Trophoblast cell (in vitro differentiated cells and primary cell): ENCODE measurements at regions not wholly inside any gene's neighbourhood (a gene's known extent, or its start where the extent isn't known, plus 50 kb on each side); places are given as distances from the start of the nearest gene placed in this dataset.

Experiments
- DNase-seq, 2 donors: peaks; one replicate each; pipeline ENCODE4 v3.0.0-alpha.2; 2016
- H2AFZ ChIP-seq: 2 replicates; pipeline ENCODE4 v1.6.1; 2013; ENCODE audit warnings: low read length, moderate library complexity, mild to moderate bottlenecking; ENCODE audit not compliant: insufficient read depth, poor library complexity
- H2AK5ac ChIP-seq: 2 replicates; pipeline ENCODE4 v1.6.1; 2013; ENCODE audit warnings: mild to moderate bottlenecking, low read length
- H2BK120ac ChIP-seq: 2 replicates; pipeline ENCODE4 v1.6.1; 2013; ENCODE audit warnings: low read length, mild to moderate bottlenecking, moderate library complexity; ENCODE audit not compliant: insufficient read depth, poor library complexity
- H2BK12ac ChIP-seq: 2 replicates; pipeline ENCODE4 v1.6.1; 2013; ENCODE audit warnings: mild to moderate bottlenecking, low read length, moderate library complexity
- H2BK5ac ChIP-seq: 2 replicates; pipeline ENCODE4 v1.6.1; 2013; ENCODE audit warnings: low read length, low read depth, moderate library complexity, mild to moderate bottlenecking; ENCODE audit not compliant: poor library complexity
- H3K14ac ChIP-seq: 2 replicates; pipeline ENCODE4 v1.6.1; 2013; ENCODE audit warnings: mild to moderate bottlenecking, low read length
- H3K18ac ChIP-seq: 2 replicates; pipeline ENCODE4 v1.6.1; 2013; ENCODE audit warnings: mild to moderate bottlenecking, low read length
- H3K23ac ChIP-seq: 2 replicates; pipeline ENCODE4 v1.6.1; 2013; ENCODE audit warnings: low read length
- H3K27ac ChIP-seq: 2 replicates; pipeline ENCODE4 v1.5.1; 2013; ENCODE audit warnings: low read depth, mild to moderate bottlenecking, inconsistent platforms, low read length, moderate library complexity
- H3K27me3 ChIP-seq: 2 replicates; pipeline ENCODE4 v1.6.1; 2013; ENCODE audit warnings: inconsistent platforms, mild to moderate bottlenecking, low read length, moderate library complexity; ENCODE audit not compliant: insufficient read depth
- H3K36me3 ChIP-seq, 2 experiments: 1 replicate in 1 of 2; 2 replicates in 1 of 2; pipeline ENCODE4 v1.6.1; 2013; ENCODE audit warnings: low read length in 2 of 2, mild to moderate bottlenecking in 2 of 2, moderate library complexity in 1 of 2; ENCODE audit not compliant: insufficient read depth in 2 of 2, control insufficient read depth in 1 of 2
- H3K4ac ChIP-seq: 2 replicates; pipeline ENCODE4 v1.6.1; 2013; ENCODE audit warnings: low read depth, mild to moderate bottlenecking, low read length, moderate library complexity
- H3K4me1 ChIP-seq, 2 experiments: 1 replicate in 1 of 2; 2 replicates in 1 of 2; pipeline ENCODE4 v1.6.1; 2013; ENCODE audit warnings: low read length in 2 of 2, mild to moderate bottlenecking in 2 of 2, moderate library complexity in 1 of 2; ENCODE audit not compliant: insufficient read depth in 2 of 2, control insufficient read depth in 1 of 2
- H3K4me2 ChIP-seq: 2 replicates; pipeline ENCODE4 v1.6.1; 2013; ENCODE audit warnings: inconsistent platforms, mild to moderate bottlenecking, low read length, moderate library complexity
- H3K4me3 ChIP-seq: 2 replicates; pipeline ENCODE4 v1.5.1; 2013; ENCODE audit warnings: mild to moderate bottlenecking, low read depth, low read length, inconsistent platforms
- H3K79me1 ChIP-seq: one replicate; pipeline ENCODE4 v1.6.1; 2013; ENCODE audit warnings: low read length
- H3K79me2 ChIP-seq: 2 replicates; pipeline ENCODE4 v1.6.1; 2013; ENCODE audit warnings: low read length, mild to moderate bottlenecking; ENCODE audit not compliant: control insufficient read depth, insufficient read depth, poor library complexity
- H3K9ac ChIP-seq: 2 replicates; pipeline ENCODE4 v1.6.1; 2013; ENCODE audit warnings: mild to moderate bottlenecking, low read length
- H3K9me3 ChIP-seq: 2 replicates; pipeline ENCODE4 v1.6.1; 2013; ENCODE audit warnings: low read depth, mild to moderate bottlenecking, control low read depth, inconsistent platforms, low read length; ENCODE audit not compliant: insufficient read depth
- H4K12ac ChIP-seq: 2 replicates; pipeline ENCODE4 v1.6.1; 2013; ENCODE audit warnings: low read depth, mild to moderate bottlenecking, low read length, moderate library complexity
- H4K8ac ChIP-seq: 2 replicates; pipeline ENCODE4 v1.6.1; 2013; ENCODE audit warnings: low read depth, mild to moderate bottlenecking, low read length, moderate library complexity
- H4K91ac ChIP-seq: one replicate; pipeline ENCODE4 v1.6.1; 2013; ENCODE audit warnings: low read depth, mild to moderate bottlenecking, low read length, moderate library complexity
- WGBS: extraction: QIAGEN DNeasy Blood & Tissue Kit; methylation state at CpG from one replicate; pipeline ENCODE4 v1.1.7; 2013; ENCODE audit warnings: missing lambda C conversion rate; ENCODE audit not compliant: insufficient read length, insufficient coverage; ENCODE audit errors: extremely low coverage; 5-methylcytosine and 5-hydroxymethylcytosine counted together

DNA sequence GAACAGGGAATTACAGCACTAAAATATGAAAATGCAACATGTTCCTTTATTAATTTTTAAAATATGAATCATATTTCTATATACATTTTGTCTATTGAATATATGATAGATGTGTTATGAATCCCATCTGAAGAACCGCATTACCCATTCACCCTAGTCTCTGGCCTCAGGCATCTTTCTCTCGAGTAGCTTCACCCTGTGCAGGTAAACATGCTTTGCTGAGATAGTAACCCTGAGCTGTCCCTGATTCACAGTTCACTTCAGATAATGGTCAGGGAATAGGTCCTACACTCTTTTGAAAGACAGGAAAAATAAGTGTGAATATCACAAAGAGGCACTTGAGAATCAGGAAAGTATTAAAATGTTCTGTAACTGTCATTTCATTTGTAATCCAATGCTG lies 766.8 kb downstream of the IRX1 start:
- Histone ChIP-seq H3K4me2 (no peak overlapping the region), H2AK5ac (no peak overlapping the region), H3K4me3 (no peak overlapping the region), H3K79me1 (no peaks in the 10 kb centered on the region), H2BK5ac (no peak overlapping the region), H3K4me1 (no peaks in the 10 kb centered on the region), H4K91ac (no peak overlapping the region), H2BK12ac (no peak overlapping the region), H3K27ac (no peak overlapping the region), H3K14ac (no peak overlapping the region), H4K8ac (no peak overlapping the region), H3K23ac (no peak overlapping the region), H3K18ac (no peak overlapping the region), H3K9ac (no peak overlapping the region), H3K4ac (no peak overlapping the region), H2AFZ (no peak overlapping the region), H2BK120ac (no peak overlapping the region), H3K36me3 (no peaks in the 10 kb centered on the region), H3K9me3 (peaks cover 2% of the 10 kb centered on the region), H3K27me3 (no peaks in the 10 kb centered on the region), H3K79me2 (no peaks in the 10 kb centered on the region), H4K12ac (no peak overlapping the region)
- no CpG with 5 or more reads among the region's 2 CpGs for WGBS
- no peak for DNase-seq

DNA sequence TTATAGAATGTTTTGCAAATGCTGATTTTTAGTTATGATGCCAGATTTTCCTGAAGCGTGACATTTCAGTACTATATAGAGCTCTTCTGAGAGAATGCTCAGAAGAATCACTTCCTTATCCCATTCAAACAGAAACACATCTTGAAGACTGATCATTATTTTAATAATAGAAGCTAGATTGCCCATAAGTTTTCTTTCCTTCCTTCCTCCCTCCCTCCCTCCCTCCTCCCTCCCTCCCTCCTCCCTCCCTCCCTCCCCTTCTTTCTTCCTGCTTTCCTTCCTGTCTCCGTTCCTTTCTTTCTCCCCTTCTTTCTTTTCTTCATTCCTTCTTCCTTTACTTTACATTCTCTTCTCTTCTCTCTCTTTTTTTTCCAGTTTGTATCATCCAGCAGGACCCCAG lies 767.4 kb downstream of the IRX1 start:
- peaks cover under 1% of the 10 kb centered on the region for H3K9me3 ChIP-seq
- H3K79me1 ChIP-seq = no peaks in the 10 kb centered on the region
- no peaks in the 10 kb centered on the region for H3K36me3 ChIP-seq
- H3K4me2 ChIP-seq = no peak overlapping the region
- H3K9ac ChIP-seq = no peak overlapping the region
- no peak overlapping the region for H2AFZ ChIP-seq
- no CpG with 5 or more reads among the region's 2 CpGs for WGBS
- no peak overlapping the region for H4K12ac ChIP-seq
- no peaks in the 10 kb centered on the region for H3K4me1 ChIP-seq
- H4K8ac ChIP-seq = no peak overlapping the region
- H3K27me3 ChIP-seq = no peaks in the 10 kb centered on the region
- H2AK5ac ChIP-seq = no peak overlapping the region
- no peak overlapping the region for H3K14ac ChIP-seq
- no peak overlapping the region for H4K91ac ChIP-seq
- H2BK120ac ChIP-seq = no peak overlapping the region
- H3K18ac ChIP-seq = no peak overlapping the region
- no peak overlapping the region for H3K4ac ChIP-seq
- no peak overlapping the region for H3K23ac ChIP-seq
- no peak for DNase-seq
- H3K27ac ChIP-seq = no peak overlapping the region
- no peak overlapping the region for H3K4me3 ChIP-seq
- no peak overlapping the region for H2BK5ac ChIP-seq
- H2BK12ac ChIP-seq = no peak overlapping the region
- H3K79me2 ChIP-seq = no peaks in the 10 kb centered on the region

DNA sequence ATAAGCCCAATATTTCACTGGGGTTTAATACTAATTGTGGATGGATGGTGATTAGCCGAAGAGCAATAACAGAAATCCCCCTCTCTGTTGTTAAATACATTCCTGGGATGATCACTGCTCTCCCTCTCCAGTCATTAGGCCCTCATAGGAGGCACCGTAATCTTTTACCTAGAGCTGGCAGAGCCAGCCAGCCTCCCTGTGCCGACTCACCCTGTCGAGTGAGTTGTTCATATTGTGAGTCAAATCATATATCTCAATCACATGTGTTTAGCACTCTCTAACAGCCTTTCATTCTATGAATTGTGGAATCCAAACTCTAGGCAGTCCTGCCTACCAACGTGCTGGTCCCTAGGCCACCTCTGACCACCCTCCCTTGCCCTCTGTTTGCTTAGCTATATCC lies 771.0 kb downstream of the IRX1 start:
- Histone ChIP-seq H2BK120ac (no peak overlapping the region), H3K27me3 (no peaks in the 10 kb centered on the region), H4K8ac (no peak overlapping the region), H3K4me3 (no peak overlapping the region), H2BK12ac (no peak overlapping the region), H3K18ac (no peak overlapping the region), H3K9ac (no peak overlapping the region), H2AK5ac (no peak overlapping the region), H3K14ac (no peak overlapping the region), H3K27ac (no peak overlapping the region), H3K79me1 (no peaks in the 10 kb centered on the region), H3K9me3 (no peaks in the 10 kb centered on the region), H2BK5ac (no peak overlapping the region), H3K4me2 (no peak overlapping the region), H3K4me1 (no peaks in the 10 kb centered on the region), H3K79me2 (no peaks in the 10 kb centered on the region), H3K36me3 (no peaks in the 10 kb centered on the region), H4K91ac (no peak overlapping the region), H4K12ac (no peak overlapping the region), H2AFZ (no peak overlapping the region), H3K23ac (no peak overlapping the region), H3K4ac (no peak overlapping the region)
- WGBS = no CpG with 5 or more reads among the region's 5 CpGs
- no peak for DNase-seq

DNA sequence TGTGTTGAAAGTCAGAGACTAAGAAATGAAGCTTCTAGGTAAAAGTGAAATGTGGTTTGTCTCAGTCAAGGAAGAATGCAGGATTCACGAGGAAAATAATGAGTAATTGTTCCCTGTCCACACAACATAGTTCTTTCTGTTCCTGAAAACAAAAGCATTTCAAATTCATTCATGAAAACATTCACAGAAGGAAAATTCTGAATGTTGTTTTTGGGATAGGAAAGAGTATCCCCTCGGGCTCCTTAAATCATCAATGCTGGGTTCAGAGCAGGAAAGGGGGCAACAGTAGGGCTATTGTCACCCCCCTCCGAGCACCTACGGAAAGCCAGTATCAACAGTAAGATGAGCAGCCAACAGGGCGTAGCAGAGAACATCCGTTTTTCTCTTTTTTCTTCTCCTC lies 769.9 kb upstream of the ADAMTS16 start:
- H3K4me1 ChIP-seq = no peaks in the 10 kb centered on the region
- H4K12ac ChIP-seq = no peak overlapping the region
- no peak overlapping the region for H3K14ac ChIP-seq
- H3K4ac ChIP-seq = no peak overlapping the region
- H3K27me3 ChIP-seq = no peaks in the 10 kb centered on the region
- no peak overlapping the region for H3K4me2 ChIP-seq
- no peaks in the 10 kb centered on the region for H3K9me3 ChIP-seq
- H2BK120ac ChIP-seq = no peak overlapping the region
- H3K27ac ChIP-seq = no peak overlapping the region
- H4K91ac ChIP-seq = no peak overlapping the region
- no peak overlapping the region for H3K9ac ChIP-seq
- no peak overlapping the region for H3K18ac ChIP-seq
- H2AK5ac ChIP-seq = no peak overlapping the region
- no peaks in the 10 kb centered on the region for H3K79me1 ChIP-seq
- no peak overlapping the region for H2BK12ac ChIP-seq
- H2AFZ ChIP-seq = no peak overlapping the region
- no peak overlapping the region for H3K23ac ChIP-seq
- no CpG with 5 or more reads among the region's 6 CpGs for WGBS
- H3K79me2 ChIP-seq = no peaks in the 10 kb centered on the region
- no peak for DNase-seq
- no peak overlapping the region for H2BK5ac ChIP-seq
- no peak overlapping the region for H3K4me3 ChIP-seq
- H3K36me3 ChIP-seq = no peaks in the 10 kb centered on the region
- H4K8ac ChIP-seq = no peak overlapping the region
